ENCODE measurements at regions not wholly inside any gene's neighbourhood (a gene's known extent, or its start where the extent isn't known, plus 50 kb on each side); places are given as distances from the start of the nearest gene placed in this dataset.
"Not testable (repeated sequence)": the region's sequence is repeated elsewhere in the genome, so short reads cannot be mapped to it uniquely, and the experiment has no call there.

DNA sequence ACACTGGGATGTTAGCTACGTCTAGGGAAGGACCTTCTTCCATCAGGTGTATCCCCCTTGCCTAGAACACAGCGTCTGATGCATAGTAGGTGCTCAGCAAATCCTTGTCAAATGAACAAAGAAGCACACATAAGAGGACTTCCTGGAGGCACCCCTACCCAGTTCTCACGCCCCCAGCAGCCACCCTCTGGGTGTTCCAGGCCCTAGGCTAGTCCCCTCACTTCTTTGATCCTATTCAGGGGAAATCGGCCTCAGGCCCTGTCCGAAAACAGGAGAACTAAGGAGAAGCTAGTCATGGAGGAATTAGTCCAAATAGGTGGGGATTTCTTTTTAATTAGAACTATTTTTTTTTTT lies 84.7 kb upstream of the SIRPA start:
- DNase-seq, result no peak

GRCh38 chr20:1809611-1810510 lies 85.3 kb upstream of the SIRPA start:
- DNase-seq, result no peak

DNA sequence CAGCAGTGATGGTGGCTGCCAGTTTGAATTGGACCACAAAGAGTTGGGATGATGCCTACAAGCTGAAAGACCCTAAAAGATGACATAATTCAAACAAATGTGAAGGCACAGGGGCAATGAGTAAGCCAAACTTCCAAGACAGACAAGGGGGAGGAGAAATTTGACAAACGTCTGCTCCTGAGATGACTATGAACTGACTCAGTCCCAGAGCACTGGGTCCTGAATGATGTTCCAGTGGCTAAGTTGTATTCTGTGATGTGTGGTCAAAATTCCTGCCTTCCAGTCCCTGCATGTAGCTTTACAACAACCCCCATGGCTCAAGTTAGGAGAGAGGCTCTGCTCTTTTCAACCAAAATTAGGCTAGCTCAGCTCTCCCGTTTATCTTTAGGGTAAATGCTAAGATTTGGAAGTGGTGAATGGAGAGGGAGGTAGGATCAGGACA lies 86.1 kb upstream of the SIRPA start:
- no peak for DNase-seq

DNA sequence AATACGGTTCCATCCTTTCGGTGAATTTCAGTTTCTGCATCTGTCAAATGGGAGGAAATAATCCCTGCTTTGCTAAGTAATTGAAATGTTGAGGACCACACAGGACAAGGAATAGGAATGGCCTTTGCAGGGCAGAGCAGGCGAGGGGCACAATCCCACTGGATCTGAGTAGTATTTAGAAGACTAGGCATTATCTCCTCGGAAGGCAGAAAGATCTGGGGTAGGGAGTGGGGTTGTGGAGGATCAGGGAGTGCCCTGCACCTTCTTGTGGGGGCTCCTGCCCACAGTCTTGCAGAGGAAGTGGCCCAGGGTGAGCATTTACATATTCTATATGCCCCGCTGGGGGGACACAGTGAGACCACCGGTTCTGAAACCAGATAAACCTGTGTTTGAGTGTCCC lies 87.1 kb upstream of the SIRPA start:
- no peak for DNase-seq

DNA sequence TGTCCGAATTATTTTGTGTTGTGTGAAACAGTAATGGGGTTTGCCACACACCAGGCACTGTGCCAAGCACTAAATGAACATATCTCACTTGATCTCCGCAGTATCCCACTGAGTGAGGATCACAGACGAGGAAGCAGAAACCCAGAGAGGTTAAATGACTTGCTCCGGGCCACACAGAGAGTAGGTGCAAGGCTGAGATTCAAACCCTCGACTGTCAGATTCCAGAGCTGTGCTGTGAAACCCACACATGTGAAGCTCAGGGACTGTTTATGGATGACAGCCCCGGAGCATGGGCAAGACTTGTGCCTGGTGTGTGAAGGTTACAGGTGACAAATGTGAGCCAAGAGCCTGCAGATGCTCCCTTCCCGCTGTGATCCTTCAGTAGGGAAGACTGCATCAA lies 87.8 kb upstream of the SIRPA start:
- DNase-seq, result no peak

GRCh38 chr20:1806456-1806855 lies 88.8 kb upstream of the SIRPA start:
- no peak for DNase-seq

DNA sequence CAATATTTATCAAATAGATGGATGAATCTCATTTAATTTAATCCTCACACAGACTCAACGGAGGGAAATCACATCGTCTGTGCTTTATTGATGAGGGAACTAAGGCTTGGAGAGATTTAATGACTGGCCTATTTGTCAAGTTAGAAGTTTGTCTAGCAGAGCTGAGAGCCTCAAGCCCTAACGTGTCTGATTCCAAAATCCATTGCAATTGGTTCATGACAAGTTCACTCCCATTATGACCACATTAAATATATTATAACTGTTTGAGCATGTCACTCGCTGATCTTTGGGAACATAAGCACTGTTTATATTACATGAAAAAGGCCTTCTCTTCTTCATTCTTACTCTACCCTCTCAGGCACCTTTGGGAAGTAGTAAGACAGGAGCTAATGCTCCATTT lies 89.4 kb upstream of the SIRPA start:
- DNase-seq, result no peak

- DNase-seq, result no peak
These were observed 90.0 kb upstream of the SIRPA start for GRCh38 chr20:1805161-1805581.

DNA sequence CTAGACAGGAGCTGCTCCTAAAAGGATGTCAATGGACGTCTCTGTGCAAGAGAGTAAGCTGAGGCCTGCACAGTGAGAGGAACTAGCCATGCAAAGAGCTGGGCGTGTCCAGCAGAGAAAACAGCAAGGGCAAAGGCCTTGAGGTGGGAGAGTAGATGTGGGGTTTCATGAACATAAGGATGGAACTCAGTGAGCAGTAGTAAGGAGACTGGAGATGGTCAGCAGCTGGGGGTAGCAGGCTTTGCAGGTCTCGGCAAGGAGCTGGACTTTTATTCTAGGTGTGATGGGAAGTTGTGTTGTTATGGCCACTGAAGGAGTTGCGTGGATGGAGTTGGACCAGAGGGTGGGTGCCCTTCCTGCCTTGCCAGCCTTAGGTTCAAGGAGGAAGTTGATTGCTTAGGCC lies 90.7 kb upstream of the SIRPA start:
- DNase-seq, result no peak

GRCh38 chr20:1803932-1804501 lies 91.2 kb upstream of the SIRPA start:
- DNase-seq, result no peak

DNA sequence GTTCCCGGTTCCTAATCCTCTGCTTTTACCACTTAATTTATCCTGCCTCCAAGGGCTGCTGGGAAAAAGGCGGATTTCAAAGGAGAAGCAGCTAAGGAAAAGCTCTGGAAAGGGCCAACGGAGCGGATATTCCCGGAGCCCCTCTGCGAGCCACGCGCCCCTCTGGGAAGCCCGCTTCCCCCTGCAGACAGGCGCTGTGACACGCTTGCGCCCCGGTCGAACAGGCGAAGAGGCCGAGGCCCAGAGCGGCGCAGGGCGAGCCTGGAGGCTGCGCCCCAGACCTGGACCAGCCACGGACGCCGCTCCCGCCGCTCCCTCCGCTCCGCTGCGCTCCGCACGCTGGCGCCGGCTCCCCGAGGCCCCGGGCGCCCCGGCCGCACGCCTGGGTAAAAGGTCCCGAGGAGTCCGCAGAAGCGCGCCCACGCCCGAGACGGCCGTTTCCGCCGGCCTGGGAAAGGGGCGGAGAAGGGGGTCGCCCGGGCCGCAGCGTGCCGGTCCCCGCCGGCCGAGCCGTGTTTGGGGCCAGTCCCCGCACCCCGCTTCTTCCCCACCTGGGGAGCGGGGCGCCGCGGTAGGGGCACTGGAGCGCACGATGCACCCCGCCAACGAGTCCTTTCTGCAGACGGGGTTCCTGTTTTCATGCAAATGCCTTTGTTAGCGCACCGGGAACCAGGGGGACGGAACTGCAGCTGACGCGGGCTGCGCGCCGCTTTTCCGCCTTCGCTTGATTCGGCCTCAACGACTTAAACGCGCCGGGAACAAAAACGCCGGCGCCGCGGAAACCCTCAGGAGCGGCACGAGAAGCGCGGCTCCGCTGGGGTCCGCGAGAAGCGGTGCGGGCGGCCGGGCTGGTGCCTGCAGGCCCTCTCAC lies 91.9 kb upstream of the SIRPA start:
- no peak for DNase-seq

DNA sequence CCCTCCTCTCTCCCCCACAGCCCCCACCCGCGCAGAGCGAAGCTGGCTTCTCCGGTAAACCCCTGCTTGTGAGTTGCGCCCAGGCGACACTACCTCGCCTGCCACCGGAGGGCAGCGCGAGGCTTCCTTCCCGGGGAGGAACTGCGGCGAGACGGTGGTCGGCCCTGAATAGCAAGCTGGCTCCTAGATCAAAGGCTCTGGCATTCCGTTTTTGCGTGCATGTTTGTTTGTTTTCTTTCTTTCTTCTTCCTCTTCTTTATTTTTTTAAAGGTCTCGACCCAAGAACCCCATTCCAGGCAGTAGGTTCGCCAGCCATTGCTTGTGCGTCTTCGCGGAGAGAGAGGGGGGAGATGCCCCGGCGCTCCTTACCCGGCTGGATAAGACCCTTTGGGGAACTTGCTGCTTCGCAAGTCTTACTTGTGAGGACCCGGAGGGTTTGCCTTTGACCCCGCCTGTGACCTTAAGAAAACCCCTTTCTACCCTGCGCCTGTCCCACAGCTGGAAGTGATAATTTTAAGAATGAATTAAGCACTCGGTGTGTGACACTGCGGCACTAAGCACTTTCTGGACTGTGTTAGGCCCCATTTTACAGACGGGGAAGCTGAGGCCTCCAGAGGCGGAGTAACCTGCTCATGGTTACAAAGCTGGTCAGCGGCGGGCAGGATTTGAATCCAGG lies 92.7 kb upstream of the SIRPA start:
- DNase-seq, result no peak

DNA sequence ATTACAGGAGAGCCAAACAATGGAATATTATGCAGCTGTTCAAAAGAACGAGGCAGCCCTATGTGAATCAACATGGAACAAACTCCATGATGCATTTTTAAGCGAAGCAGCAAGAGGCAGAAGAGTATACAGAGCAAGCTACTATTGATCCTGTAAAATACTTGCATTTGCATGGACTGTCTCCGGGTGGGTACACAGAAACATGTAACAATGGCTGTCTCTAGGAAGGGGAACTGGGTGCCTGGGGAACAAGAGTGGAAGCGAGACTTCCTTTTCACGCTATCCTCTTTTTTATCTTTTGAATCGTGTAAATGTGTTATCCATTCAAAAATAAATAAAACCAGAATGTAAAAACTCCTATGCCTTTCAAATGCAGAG lies 93.3 kb upstream of the SIRPA start:
- no peak for DNase-seq

GRCh38 chr20:1801225-1801928 lies 93.8 kb upstream of the SIRPA start:
- no peak for DNase-seq

- DNase-seq, result no peak
These were observed 94.4 kb upstream of the SIRPA start for GRCh38 chr20:1800777-1801176.

- DNase-seq, result no peak
These were observed 95.0 kb upstream of the SIRPA start for GRCh38 chr20:1800180-1800579.

DNA sequence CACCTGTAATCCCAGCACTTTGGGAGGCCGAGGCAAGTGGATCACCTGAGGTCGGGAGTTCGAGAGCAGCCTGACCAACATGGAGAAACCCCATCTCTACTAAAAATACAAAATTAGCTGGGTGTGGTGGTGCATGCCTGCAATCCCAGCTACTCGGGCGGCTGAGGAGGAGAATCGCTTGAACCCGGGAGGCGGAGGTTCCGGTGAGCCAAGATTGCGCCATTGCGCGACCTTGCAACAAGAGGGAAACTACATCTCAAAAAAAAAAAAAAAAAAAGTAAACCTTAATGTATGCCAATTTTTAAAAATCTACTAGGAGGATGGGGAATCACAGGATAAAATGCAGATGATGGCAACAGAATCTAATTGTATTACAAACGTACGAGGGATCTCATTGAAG lies 95.5 kb upstream of the SIRPA start:
- not testable (repeated sequence) for DNase-seq

DNA sequence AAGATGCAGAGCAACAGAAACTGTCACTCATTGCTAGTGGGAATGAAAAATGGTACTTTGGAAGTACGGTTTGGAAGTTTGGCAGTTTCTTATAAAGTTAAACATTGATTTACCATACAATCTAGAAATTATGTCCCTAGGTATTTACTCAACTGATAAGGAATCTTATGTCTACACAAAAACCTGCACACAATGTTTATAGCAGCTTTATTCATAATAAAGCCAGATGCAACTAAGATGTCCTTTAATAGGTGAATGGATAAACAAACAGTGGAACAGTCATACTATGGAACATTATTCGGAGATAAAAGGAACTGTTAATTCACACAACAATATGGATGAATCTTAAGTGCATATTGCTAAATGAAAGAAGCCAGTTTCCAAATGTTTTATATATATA lies 96.2 kb upstream of the SIRPA start:
- DNase-seq, result no peak

DNA sequence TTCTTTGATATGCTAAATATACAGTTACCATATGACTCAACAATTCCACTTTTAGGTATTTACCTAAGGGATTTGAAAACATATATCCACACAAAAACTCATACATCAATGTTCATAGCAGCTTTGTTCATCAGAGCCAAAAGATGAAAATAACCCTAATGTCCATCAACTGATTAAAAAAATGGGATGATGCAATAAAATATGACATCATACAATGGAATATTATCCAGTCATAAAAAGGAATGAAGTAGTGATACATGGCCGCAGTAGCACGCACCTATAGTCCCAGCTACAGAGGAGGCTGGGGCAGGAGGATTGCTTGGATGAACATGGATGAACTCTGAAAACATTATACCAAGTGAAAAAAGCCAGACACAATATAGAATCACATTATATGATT lies 101.4 kb upstream of the SIRPA start:
- DNase-seq, result no peak

GRCh38 chr20:1792274-1792673 lies 102.9 kb upstream of the SIRPA start:
- no peak for DNase-seq

GRCh38 chr20:1790386-1790785 lies 104.8 kb upstream of the SIRPA start:
- no peak for DNase-seq

DNA sequence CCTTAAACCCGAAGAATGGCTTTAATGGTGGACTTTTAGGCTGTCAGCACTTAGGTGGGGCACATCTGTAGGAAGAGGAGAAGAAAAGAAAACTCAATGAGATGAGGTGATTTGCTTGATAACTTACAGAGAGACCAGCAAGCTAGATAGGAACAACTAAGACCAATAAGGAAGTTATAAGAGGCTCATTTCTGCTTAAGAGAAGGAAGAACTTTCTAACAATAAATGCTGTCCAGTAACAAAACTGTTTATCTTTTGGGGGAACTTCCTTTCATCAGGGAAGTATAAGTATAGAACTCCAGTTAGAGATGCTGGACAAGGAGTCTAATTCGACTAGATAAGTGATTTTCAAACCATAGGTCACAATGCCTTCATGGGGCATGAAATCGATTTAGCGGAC lies 107.2 kb upstream of the SIRPA start:
- no peak for DNase-seq

DNA sequence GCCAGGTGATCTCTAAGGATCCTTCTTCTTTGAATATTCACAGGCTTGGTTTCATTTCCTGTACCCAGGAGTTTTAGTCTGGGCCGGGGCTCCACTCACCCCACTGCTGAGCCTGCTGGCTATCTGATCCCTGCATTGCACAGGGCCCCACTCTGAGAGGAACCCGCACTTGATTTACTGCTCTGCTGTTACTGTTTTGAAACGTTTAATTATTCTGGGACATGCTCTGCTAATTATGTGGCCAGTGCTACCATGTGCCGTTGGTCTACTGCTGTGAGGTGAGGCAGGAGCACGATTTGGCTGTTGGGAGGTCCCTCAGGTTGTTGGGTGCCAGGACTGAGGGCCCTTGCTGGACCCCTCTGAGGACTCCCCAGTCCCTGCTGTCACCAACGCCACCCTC lies 108.7 kb upstream of the SIRPA start:
- no peak for DNase-seq
